Posterior cingulate gyrus (tissue), 11 donors: ENCODE measurements at regions not wholly inside any gene's neighbourhood (a gene's known extent, or its start where the extent isn't known, plus 50 kb on each side); places are given as distances from the start of the nearest gene placed in this dataset.
"Not testable (repeated sequence)": the region's sequence is repeated elsewhere in the genome, so short reads cannot be mapped to it uniquely, and the experiment has no call there.

Experiments
- DNase-seq, 10 donors: peaks; one replicate each; pipeline versions ENCODE4 v3.0.0 to v3.0.0-alpha.2; 2020 to 2021; ENCODE audit warnings: mixed read lengths in 3 of 10
- intact Hi-C: fragments of 100-400 bp; cut with DNase I; formaldehyde crosslinking; loops from one replicate; pipeline ENCODE4 v1.15.1; 2023

DNA sequence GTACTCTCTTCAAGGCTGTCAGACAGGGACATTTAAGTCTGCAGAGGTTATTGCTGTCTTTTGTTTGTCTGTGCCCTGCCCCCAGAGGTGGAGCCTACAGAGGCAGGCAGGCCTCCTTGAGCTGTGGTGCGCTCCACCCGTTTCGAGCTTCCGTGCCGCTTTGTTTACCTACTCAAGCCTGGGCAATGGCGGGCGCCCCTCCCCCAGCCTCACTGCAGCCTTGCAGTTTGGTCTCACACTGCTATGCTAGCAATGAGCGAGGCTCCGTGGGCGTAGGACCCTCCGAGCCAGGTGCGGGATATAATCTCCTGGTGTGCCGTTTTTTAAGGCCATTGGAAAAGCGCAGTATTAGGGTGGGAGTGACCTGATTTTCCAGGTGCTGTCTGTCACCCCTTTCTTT lies 373.4 kb downstream of the DNAJB9 start:
- DNase-seq: peak in 1 of 10 donors; percentile 48
- intact Hi-C loops: not testable (repeated sequence)

DNA sequence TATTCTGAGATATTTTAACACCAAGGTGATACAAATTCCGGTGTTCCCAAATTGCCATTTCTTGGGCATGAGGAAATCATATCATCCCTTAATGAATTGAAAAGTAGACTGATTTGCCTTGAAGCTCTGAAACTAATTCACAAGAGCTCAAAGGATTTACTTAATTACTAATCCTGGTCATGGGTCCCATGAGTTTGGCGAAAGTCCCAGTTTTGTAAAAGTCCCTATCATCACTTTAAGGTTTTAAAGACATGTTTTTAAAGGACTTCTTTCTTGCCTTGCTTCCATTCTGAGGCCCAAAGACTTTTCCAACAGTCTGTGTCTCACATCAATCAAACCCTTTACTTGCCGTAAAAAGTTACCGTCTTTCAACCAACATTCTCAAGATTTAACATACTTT lies 377.9 kb downstream of the DNAJB9 start:
- no peak for DNase-seq
- intact Hi-C loops: no loop called here

DNA sequence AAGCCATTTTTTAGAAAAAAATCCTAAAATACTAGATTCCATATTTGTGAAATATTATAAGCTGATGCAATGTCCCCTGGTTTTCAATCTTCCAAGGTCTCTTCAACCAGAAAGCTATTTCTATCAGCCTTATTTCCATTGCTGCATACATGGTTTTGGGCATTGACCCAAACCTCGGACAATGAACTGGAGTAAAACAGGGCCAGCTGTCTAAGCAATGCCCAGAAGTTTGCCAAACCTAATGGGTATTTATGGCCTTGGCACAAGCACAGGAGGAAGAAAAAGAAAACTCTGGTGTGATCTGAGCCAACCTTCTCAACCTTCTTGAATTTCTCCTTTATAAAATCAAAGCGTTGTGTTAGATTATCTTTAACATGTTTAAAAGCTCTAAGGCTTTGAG lies 402.3 kb downstream of the DNAJB9 start:
- intact Hi-C loops: no loop called here
- no peak for DNase-seq

DNA sequence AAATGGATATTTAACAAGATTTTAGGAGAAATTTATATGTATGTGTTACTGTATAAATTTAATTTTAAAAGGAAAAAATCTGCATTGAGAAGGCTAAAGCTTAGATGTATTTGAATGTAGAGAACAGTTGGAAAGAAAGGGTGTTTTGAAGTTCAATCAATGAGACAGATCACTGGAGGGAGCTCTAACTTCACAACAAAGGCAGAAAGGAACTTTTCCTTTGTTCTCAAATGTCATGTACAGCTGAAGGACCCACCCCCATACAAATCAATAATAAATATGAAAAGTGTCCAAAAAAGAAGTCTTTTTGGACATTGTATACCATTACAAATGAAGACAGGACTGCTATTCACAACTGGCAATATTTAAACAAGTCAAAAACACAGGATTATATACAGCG lies 403.4 kb downstream of the DNAJB9 start:
- intact Hi-C loops: no loop called here
- no peak for DNase-seq

DNA sequence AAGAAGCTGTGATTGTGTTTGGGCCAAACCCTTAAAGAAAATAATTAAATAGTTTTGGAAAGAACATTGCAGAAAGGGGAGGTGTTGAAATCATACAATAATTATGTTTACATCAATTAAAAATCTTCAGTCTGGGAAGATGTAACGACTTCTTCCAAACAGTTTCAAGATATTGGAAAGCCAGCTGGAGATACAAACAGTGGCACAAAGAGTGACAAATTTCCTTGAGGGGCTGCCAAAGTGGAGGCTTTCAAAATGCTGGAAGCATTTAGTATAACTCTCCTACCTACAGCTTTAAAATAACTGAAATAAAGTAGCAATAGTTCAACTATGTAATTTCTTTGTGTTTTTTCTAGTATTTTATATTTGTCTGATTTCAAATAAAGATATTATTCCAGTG lies 405.0 kb downstream of the DNAJB9 start:
- no peak for DNase-seq
- intact Hi-C loops: no loop called here

DNA sequence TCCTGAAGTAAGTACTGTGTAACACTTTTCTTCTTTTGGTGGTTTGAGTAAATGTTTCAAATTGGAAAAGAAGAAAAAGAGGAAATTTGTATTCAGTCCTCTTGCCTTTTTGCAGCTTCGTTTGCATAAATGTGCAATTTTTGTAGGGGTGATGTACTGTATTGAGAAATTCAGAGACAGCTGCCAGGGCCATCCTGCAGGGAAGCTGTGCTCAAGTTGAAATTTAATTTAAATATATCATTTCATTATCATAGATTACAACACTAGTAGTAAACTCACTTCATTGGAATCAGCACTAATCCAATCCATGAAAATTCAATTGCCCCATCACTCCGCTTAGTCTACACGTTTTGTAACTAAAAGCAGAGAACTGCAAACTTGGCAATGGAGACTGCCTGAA lies 415.4 kb downstream of the DNAJB9 start:
- intact Hi-C loops: no loop called here
- DNase-seq: no peak

DNA sequence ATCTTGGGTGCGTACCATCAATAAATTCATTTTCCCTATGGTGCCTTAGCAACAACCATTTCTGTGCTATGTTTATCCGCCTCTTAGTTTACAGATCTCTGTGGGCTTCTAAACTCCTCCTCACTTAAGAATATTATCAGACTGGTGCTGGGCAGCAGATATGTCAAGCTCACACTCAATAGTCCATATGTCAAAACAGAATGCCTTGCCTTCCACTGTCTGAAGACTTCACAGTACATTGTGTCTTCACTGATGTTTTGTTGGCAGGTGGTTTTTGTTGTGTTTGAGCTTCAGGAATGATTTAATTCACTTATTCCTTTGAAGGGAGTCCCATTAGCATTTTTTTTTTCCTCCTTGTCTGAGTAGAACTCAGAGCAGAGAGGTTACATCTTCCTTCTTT lies 419.6 kb downstream of the DNAJB9 start:
- no peak for DNase-seq
- intact Hi-C loops: no loop called here

DNA sequence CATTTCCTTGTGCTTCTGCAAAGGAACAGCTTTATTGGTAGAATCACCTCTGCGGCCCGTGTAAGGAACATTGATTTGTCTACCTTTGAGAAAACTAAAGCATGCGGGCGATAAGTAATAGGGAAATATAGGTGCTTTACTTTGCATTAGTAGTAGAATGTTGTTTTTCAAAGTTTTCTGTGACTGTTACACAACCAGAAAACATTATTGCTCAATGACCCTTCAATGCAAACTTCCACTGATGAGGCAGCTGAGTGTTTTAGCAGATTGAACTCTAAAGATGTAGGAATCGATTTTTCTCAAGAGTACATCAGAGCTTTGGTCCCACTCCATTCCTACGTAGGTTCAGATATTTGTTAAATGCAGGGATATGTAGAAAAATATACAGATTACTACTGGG lies 427.8 kb downstream of the DNAJB9 start:
- intact Hi-C loops: no loop called here
- no peak for DNase-seq

DNA sequence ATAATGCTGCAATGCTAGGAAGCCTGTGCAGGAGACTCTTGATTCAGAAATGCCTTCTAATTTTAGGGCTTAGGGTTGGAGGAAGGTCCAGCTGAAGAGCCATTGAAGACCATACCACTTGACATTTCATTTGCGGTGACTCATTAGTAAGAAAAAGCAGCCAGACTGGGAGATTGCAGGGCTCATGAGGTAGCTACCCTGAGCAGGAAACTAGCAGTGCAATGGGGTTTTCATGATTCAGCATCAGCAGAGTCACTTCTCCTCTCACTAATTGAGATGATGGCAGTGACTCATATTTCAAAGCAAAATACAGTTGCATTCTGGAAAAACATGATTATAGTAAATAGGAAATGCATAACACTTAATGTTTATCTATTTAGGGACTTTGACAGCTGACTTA lies 434.1 kb downstream of the DNAJB9 start:
- DNase-seq: no peak
- intact Hi-C loops: no loop called here

DNA sequence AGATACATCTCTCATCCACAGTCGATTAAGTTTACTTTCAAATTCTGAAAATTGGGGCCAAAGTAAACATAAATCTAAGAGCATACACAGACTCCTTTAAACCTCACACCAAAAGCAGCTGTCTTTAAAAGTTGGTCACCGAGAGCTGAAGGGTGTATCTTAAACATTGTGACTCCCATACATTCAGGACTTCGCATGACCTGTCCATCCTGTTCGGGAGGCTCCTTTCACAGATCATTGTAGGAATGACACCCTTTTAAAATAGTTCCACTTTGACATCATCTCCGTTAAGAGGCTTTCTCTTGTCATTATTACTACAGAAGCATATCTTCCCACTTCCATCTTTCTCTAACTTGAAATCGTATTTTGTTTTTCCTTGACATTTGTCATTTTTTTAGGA lies 440.0 kb downstream of the DNAJB9 start:
- no peak for DNase-seq
- intact Hi-C loops: no loop called here

DNA sequence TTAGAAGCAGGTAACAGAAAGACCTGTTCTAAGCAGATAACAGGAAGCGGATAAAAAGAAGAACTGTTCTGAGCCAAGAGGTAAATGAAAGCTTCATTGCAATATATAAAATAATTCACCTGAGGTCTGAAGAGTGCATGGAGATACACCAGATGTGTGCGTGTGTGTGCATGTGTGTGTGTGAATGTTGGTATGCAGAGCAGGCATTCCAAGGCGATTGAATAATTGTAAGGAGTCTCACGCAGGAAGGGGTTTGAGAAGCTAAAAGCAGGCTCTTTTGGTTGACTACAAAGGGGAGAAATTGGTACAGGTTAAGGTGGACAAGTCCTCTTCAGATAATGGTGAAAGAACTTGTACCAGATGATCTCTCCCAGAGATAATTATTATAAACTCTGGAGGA lies 450.6 kb downstream of the DNAJB9 start:
- DNase-seq: no peak
- intact Hi-C loops: no loop called here

DNA sequence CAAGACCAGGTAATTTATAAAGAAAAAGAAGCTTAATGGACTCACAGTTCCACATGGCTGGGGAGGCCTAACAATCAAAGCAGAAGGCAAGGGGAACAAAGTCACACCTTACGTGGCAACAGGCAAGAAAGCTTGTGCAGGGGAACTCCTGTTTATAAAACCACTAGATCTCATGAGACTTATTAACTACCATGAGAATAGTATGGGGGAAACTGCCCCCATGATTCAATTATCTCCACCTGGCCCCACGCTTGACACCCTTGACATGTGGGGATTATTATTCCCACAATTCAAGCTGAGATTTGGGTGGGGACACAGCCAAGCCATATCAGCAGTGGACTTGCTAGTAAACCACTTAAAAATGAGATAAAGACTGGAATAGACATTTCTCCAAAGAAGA lies 451.7 kb downstream of the DNAJB9 start:
- intact Hi-C loops: no loop called here
- no peak for DNase-seq

DNA sequence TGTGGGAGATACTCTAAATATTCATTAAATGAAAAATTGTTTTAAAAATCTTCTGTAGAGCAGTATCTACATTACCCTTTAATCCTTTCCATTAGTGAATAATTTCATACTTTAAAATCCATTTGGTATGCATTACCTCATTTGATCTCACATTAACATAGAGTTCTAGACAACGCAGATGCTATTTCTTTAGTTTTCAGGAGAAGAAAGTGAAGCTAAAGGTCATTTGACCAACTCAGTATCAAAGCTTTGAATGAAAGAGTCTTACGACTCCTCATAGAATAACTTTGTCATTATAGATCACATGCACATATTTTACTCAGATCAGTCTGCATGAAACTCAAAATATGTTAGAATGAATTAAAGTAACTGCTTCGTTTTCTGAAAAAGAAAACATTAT lies 460.2 kb downstream of the DNAJB9 start:
- intact Hi-C loops: no loop called here
- DNase-seq: no peak

DNA sequence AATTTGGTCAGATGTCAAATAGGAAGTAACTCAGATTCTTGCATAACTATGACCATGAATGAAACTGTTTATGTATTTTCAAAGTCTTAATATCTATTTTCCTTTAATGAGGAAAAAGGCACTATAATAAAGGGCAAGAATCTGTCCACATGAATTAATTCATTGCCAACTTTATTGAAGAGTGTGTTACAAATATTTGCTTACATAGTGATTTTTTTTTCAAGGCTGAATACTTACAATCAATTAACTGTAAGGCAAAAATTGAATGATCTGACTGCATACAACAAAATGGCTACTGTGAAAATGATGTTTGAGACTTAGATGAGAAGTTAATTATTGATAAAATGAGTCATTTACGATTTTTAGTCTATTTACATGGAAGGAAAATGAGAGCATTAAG lies 475.0 kb downstream of the DNAJB9 start:
- no peak for DNase-seq
- intact Hi-C loops: no loop called here

DNA sequence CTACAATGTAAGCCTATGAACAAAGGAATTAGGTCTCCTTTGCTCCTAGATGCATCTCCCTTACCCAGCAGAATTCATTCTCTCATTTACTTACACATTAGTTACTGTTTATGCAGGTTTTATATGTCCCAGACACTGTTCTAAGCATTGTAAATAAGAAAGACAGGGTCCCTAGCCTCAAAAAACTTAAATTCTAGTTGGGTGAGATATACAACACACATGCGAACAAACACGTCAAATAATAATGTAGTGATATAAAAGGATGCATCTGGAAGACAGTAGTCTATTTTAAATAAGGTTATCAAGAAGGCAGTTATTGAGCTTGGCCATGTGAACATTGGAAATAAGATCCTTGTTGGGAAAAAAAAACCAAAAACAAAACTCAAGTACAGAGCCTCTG lies 479.7 kb downstream of the DNAJB9 start:
- no peak for DNase-seq
- intact Hi-C loops: no loop called here

DNA sequence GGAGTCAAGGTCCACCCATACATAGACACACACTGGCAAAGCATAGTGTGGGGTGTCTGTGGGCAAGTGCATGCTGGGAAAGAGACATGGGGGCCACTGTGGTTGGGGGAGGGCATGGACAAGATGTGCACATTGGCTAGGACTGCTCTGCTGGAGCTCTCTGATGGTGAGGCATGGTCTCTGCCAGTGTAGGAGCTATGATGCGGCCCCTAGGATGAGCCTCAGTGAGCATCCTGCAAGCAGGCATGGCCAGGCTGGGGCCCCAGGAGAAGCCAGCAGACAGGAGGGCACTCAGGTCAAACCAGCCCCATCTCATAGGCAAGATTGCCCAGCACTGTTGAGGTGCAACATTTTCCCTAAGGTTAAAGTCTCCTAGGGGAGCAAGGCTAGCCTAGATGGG lies 489.4 kb downstream of the DNAJB9 start:
- no peak for DNase-seq
- intact Hi-C loops: no loop called here

DNA sequence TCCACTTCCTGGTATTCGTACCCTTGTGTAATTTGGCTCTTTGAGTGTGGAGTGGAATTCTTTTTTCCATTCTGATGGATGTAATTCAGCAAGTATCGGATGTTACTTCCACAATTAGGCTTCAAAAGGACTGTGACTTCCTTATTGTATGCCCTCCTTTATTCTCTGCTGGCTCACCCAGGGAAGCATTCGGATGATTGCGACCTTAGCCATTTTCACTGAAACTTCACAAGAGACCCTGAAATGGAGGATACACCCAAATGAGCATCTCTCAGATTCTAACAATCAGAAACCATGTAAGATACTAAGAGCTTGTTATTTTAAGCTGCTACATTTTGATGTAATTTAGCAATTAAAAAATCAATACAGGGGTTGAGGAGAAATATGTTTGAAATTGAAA lies 493.1 kb downstream of the DNAJB9 start:
- DNase-seq: no peak
- intact Hi-C loops: no loop called here

DNA sequence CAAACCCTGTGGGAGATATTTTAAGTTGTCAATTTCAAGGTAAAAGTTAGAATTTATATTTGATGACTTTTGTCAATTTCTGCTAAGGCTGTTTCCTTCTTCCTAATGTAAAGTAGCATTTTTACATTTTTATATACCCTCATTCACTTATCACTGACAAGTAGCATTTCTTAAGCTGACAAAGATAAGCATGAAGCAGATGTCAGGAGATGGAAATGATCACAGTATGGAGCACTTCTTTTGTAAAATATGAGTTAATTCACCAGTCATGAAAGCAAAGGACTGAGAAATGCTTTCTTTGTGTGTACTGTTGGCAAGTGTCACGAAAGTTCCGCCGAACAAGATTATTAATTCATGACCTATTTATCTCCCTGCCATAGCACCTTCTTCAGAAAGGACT lies 503.9 kb downstream of the DNAJB9 start:
- no peak for DNase-seq

DNA sequence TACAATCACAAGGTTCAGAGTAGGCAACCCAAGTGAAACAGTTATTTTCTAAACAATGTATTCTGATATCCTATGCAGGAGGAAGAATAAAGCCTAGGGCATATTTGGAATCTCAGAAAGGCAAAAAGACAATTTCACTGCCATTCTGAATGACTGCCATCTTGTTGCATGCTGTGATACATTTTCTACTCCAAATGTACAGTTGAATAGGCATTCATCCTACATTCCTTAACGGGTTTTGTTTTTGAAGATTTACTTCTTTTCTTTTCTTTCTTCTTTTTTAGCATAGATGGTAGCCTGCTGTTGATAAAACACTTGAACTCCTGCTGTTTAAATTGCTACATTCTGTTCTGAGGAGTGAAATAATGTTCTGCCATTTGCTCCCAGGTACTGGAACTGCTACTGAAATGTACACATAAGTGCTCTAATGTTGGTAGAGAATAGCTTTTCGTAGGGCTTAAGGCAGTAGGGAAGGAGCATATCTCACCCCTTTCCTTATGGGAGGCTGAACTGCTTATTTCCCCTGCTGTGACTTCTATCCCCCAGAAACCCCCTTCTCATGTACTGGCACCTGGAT lies 506.8 kb downstream of the DNAJB9 start:
- intact Hi-C loops: no loop called here
- no peak for DNase-seq

More for the DNA sequence above, 503.9 kb downstream of the DNAJB9 start:
- intact Hi-C loops: no loop called here

DNA sequence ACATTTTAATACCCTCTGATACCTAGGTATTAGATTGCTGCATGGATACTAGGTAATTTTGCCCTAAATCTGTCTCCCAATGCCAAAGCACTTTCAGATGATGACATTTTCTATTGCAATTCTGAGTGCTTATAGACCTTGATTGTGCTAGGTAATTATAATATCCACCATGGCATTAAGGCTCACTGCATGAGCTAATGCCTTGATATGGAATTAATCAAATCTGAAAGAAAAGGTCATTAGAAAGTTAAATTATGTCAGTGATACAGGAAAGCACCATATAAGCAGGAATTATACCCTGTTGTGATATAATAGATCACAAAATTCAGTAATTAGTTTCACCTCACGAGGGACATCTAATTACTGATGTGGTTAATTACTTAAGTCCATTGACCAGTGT lies 521.4 kb downstream of the DNAJB9 start:
- DNase-seq: no peak
- intact Hi-C loops: no loop called here

DNA sequence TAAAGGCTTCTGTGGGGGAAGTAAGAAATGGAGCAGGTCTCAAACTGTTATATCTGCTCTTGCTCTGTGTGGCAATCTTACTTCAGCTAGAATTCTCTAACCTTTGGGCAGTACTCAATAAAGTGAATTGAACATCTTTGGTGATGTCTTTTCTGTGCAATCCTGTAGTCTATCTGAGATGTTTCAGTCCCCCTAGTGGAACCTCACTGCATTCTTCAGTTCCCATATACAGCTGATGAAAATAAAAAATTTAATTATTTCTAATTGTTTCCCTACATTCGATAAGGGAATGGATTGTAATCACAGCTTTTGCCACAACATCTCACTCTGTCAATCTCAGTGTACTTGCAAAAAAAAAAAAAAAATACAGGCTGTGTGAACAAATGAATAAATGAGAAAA lies 522.6 kb downstream of the DNAJB9 start:
- intact Hi-C loops: no loop called here

DNA sequence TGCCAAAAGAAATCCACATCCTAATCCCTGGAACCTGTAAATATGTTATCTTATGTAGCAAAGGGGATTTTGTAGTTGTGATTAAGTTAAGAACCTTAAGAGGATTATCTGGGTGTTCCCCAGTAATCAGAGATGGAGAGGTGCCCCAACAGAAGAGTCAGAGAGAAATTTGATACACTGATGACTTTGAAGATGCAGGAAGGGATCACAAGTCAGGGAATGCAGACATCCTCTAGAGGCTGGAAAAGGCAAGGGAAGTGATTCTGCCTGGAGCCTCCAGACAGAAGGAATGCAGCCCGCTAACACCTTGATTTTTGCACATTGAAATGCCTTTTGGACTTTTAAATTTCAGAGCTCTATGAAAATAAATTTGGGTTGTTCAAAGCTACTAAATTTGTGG lies 531.7 kb downstream of the DNAJB9 start:
- no peak for DNase-seq
- intact Hi-C loops: no loop called here

More for the DNA sequence above, 522.6 kb downstream of the DNAJB9 start:
- DNase-seq: no peak

DNA sequence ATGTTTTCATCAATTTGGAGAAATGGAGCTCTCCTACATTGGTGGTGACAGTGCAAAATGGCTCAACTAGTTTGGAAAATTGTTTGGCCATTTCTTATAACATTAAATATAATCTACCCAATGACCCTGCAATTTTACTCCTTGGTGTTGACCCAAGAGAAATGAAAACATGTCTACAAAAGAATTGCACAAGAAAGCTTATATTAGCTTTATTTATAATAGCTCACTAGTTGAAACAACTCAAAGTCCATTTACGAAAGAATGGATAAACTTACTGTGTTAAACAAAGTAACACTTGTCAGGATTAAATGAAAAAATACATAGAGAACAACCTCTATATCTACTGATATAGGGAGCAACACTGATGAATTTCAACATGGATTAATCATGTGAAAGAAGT lies 539.9 kb downstream of the DNAJB9 start:
- no peak for DNase-seq
- intact Hi-C loops: no loop called here
